Suprapubic skin (tissue), 4 donors: ENCODE measurements at regions not wholly inside any gene's neighbourhood (a gene's known extent, or its start where the extent isn't known, plus 50 kb on each side); places are given as distances from the start of the nearest gene placed in this dataset.

Experiments
- CTCF ChIP-seq, 2 donors: fragments of 200-600 bp in 1 of 2; fragments of 450-650 bp in 1 of 2; sonication (generic) in 1 of 2; IDR thresholded peaks; one replicate each; pipeline ENCODE4 v1.5.1; 2016 to 2019; ENCODE audit warnings: antibody characterized with exemption in 2 of 2, mild to moderate bottlenecking in 1 of 2, moderate library complexity in 1 of 2
- EP300 ChIP-seq: sonication (generic); formaldehyde crosslinking; IDR thresholded peaks from one replicate; pipeline ENCODE4 v1.6.1; 2017; ENCODE audit warnings: antibody characterized with exemption
- POLR2AphosphoS5 ChIP-seq, 3 donors: sonication (generic); formaldehyde crosslinking; IDR thresholded peaks; one replicate each; pipeline ENCODE4 v1.6.1; 2017; ENCODE audit warnings: antibody characterized with exemption in 3 of 3

GRCh38 chr3:160159341-160159740 is 65.9 kb upstream of the C3orf80 start:
- TF ChIP-seq CTCF (IDR thresholded peaks at IDR 0.05) (no peak), EP300 (no peak), POLR2AphosphoS5 (IDR thresholded peaks at IDR 0.05) (no peak)
